ENCODE measurements at regions not wholly inside any gene's neighbourhood (a gene's known extent, or its start where the extent isn't known, plus 50 kb on each side); places are given as distances from the start of the nearest gene placed in this dataset.

DNA sequence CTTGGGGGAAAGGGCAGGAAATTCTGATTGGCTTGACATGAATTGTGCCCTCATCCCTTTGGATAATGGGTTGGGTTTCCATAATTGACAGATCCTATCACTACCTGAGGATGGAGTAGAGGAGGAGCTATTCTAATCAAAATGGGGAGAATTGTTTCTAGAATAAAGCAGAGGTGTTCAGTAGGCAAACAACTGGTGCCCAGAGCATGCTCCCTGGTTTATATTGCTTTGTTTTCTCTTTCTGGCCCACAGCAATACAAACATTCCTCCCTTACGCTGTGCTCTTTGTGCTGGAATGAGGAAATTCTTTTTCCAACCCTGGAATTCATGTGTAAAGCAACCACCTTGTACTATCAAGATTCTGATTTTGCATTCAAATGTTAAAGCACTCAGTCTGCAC is 147.4 kb downstream of the RASSF9 start:
- no peak for DNase-seq

DNA sequence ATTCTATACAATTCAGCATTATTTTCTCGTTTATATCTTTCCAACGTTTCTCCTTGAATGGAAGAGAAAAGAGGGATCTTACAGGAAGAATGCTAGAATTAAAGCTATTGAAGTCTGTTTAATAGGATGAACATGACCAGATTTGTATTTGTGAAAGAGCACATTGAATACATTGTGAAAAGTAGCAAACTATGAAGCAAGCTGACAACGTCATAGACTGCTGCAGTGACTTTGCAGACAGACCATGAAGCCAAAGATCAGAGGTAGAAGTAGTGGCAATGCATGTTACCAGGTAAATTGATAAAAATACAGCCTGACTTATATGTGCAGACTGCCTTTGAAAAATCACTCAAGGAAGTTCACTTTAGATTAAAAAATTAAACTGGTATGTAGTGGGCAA is 146.1 kb downstream of the RASSF9 start:
- no peak for DNase-seq

DNA sequence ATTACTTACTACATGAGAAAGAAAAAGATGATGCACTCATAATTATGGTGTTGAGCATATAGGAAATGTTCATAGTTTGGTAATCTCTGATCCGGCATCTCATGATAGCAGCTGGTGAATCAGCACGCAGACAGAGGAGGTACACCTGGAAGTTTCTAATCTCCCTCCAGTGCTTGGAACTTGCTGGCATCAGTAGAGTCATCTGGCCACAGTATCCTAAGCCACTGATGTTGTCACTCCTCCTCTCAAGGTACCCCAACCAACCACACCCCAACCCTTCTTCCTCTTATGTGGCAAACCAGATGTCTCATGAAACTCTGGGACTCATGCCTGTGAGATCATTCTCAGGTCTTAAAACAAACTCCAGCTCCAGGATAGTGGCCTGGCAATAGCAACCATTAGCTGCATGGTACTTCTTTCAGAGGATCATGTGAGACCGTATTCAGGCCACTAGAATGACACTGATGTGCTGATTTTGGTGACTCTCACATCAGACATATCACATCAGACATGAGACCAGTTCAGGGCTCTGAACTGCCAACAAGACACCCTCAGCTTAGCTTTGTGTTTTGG is 143.0 kb downstream of the RASSF9 start:
- DNase-seq, result no peak

DNA sequence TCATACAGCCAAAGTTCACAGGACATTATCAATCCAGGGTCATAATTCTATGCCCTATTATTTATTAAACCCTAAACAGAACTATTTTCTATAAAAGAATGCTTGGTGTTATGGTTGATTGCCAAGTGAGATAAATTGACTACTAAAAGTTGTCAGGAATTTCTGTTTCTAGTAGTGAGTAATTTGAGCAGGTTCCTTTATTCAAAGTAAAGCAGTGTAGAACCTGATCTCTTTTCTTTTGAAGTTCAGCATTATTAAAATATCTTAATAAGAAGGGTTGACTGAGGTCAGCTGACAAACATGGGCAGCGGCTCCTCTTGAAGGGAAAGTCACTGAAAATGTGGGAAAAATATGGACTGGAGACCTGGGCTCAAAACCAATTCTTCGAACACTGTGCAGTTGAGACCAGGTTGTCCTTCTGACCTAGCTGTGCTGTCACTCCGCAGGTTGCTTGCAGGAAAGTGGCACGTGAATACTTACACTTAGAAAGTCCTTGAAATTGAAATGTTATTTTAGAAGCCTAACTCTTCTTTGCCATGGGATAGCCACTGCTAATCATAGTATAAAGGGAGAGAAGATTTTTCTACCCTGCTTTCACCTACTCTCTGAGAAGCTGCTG is 141.0 kb downstream of the RASSF9 start:
- no peak for DNase-seq

DNA sequence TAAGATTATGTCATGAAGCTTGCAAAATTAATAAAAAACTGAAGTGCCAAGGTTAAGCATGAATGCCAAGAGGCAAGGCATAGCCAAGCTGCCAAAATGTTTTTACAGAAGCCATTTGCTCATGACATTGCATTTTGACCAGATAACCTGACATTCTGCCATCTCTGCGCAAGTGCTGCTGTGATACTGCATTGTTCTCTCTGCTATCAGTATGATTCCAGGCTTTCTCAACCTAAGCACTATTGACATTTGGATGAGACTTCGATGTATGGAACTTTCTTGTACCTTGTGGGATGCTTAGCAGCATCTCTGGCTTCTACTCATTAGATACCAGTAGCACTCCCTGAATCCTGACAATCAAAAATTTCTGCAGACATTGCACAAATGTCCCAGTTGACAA is 139.2 kb downstream of the RASSF9 start:
- DNase-seq, result no peak

DNA sequence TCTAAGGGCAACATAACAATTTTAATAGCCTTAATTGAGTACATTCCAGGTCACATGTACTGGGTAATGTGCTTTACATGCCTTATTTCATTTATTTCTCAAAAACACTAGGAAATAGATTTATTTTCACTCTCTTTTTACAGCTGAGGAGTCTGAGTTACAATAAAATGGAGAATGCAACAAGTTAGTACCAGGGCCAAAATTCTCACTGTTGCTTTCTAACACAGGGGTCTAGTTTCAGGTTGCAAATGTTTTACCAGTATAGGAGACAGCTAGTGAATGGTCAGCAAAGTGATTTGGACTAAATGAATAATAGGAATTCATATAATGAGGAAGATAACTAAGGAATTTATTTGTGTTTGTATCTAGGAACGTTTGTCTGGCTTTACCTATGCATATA is 137.3 kb downstream of the RASSF9 start:
- no peak for DNase-seq

DNA sequence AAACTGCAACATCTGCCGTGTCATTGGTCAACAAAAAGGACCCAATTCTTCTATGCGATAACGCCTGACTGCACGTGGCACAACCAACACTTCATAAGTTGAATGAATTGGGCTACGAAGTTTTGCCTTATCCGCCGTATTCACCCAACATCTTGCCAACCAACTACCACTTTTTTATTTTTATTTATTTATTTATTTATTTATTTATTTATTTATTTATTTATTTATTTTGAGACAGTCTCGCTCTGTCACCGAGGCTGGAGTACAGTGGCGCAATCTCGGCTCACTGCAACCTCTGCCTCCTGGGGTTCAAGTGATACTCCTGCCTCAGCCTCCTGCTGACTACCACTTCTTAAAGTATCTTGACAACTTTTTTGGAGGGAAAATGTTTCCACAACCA is 127.4 kb downstream of the RASSF9 start:
- DNase-seq, result no peak

DNA sequence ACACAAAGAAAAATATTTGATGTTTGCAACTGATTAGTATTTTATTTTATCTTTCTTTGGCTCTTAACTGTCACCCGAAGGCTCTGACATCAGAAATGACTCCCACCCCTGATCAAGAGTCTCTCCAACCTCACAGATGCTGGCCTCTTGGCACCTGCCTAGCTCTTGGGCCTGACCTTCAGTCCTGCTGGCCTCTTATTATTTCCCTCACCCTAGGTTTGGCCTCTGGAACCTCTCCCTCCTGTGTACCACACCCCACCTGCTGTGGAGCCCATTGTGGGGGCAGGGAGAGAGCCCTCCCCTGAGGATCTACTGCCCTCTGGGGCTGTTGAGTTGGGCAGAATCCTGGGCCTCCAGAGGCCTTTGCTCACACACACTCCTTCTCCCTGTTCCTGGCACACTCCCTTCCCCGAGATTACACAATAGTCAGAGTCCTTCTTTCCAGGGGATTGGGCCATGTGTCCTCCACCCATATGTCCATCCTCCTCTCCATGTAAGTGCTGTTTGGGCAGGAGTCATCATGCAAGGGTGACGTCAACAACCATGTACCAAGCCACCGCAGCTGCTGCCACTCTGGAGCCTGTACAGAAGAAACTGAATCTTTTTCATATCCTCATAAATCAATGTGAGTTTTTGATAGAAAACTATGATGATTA is 124.3 kb downstream of the RASSF9 start:
- no peak for DNase-seq

DNA sequence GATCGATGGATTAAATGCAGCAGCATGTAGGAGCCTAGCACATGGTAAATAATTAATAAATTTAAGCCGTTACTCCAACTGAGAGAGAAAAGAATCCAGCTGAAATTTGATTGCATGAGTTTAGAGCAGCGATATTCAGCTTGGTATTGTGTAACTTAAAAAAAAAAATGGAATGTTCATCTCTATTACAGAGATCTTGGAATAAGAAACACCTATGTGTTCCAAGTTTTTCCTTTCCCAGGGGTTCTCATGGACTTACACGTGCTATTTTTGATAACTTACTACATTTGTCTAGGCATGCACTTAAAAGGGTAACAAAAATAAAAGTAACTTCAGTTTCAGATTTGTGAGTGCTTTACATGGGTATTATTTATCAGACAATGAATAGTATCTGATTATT is 122.8 kb downstream of the RASSF9 start:
- DNase-seq, result no peak

DNA sequence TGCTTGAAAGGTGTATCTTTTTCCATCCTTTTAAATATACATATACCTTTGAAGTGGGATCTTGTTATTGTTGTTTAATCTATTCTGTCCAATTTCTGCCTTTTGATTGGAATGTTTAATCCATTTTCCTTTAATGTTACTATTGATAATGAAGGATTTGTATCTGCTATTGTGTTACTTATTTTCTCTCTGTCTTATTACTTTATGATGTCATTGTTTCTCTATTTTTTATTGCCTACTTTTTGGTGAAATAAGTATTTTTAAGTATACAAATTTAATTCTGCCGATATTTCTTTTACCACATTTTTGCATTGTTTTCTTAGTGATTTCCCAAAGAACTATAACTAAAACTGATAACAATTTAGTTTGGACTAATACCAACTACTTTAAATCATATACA is 121.8 kb downstream of the RASSF9 start:
- DNase-seq, result no peak

DNA sequence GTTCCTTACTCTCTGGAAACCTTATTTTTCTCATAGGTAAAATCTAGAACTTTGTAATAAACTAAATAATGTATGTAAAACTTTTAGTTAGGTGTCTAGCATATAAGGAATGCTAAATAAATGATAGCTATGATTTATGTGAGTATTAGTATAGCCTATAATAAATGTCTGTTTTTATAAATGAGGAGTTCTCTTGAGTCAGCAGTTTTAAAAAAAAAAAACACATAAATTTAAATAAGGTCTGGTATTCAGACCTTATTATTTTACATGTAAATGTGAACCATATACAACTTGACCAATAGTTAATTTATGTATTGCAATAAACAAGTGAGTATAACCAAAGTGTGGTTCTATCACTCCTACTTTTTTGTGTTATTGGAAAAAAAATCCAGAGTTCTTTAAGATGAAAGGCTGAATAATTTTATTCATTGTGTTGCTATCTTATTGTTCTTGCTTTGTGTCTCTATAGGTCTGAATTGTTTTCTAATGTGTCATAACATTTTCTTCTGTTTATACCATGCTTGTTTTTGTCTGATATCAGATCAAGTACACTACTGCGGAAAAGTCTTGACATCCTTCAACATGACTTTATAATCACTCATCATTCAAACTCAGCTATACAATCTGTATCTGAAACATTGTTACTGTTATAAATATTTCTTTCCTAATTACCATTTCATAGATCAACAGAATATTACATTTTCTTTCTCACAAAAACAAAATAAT is 115.7 kb downstream of the RASSF9 start:
- DNase-seq, result no peak

DNA sequence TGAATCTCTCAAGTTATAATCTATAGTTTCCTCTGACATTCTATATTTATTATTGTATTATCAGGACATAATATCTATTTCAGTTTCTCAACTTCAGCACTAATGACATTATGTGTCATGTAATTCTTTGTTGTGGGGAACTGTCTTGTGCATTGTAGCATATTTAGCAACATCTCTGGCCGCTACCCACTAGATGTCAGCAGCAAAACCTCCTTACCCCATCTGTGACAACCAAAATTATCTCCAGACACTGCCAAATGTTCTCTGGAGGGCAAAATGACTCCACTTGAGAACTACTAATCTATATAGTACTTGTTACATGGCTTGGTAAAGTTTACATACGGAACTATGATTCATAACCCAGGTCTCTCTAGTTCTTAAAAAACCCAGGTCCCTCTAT is 110.2 kb downstream of the RASSF9 start:
- no peak for DNase-seq

DNA sequence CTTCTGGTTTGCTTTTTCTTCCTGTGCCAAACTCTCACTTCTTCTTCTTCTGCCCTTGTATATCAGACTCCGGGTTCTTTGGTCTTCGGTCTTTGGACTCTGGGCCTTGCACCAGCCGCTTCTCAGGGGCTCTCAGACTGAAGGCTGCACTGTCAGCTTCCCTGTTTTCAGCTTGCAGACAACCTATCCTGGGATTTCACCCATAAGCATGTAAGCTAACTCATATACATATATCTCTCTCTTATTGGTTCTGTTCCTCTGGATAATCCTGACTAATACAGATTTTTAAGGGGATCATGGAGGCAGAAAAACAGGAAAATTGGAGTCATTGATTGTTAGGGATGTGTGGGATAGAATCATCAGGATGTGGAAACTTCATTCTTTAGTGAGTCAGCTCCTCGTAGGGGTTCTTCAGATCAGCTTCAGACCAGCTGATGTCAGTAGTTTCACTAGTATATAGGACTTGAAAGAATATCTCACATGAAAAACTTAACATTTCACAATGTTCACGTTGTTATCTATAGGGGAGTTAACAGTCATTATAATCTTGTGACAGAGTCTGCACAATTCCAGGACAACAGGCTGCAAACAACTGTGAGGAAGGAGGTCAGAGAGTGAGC is 102.9 kb downstream of the RASSF9 start:
- no peak for DNase-seq

DNA sequence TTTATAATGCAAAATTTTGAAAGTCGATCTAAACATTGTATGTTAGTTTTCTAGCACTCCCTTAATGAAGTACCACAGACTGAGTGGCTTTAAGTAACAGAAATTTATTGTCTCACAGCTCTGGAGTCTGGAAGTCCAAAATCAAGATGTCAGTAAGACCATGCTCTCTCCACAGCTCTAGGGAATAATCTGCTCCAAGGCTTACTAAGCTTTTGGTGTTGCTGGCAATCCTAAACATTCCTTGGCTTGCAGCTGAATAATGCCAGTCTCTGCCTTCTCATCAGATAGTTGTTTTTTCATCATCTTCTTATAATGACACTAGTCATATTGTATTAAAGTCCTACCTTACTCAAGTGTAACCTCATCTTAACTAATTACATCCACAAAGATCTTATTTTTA is 102.2 kb downstream of the RASSF9 start:
- DNase-seq, result no peak

DNA sequence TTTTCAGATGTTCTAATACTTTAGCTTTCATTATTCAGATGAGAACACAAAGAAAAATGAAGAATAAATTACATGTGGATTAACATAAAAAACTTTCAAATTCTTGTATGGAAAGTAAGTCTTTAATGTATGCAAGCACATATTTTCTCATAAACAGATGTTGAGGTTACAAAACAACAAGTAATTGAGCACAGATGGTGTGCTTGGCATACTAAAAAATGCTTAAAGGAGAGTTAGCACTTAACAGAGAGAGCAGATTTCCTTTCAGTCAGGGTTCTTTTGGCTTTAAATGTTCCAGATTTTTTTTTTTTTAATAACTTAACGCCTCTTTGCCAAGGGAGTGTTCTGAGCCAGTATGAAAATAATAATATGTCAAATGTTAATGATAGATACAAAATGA is 96.0 kb downstream of the RASSF9 start:
- DNase-seq, result no peak

DNA sequence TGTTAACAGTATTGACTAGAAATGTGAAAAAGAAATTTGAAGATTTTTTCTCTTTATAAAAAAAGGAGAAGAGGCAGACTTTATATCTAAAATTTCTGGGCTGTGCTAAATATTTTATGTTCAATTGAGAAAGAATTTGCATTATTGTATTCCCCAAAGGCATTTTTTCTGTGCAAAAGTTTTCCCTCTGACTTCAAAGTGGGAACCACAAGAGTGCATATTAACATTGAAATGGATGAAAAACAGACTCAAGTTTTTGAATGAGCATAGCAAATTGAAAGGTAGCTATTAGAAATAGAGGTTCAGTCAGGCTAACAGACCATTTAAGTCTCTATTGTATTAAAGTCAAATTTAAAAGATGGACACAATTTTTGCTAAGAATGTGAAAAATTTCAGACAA is 95.2 kb downstream of the RASSF9 start:
- DNase-seq, result no peak

DNA sequence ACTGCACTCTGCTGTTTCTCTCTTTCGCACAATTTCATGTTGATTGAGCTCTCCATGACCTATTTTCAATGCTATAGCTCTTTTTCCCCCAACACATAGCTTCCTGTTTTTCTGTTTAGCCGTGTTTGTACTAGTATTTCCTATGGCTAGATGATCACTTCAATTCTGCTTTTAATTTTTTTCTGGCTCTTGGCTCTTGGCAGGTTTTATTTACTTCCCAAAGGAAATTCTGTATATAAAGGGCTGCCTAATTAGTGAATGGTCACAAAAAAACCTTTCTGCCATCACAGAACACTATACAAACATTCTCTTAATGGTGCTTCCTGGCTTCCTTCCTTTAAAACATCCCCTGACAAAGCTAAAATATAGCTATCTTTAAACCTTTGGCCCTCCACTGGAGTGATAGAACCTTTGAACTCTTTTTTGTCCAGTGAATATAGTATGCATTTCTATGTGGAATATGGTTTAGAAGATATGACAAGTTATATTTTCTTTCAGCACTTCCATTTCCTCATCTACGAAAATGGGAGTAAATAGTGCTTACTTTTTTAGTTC is 88.2 kb downstream of the RASSF9 start:
- no peak for DNase-seq
